ENCODE measurements at regions not wholly inside any gene's neighbourhood (a gene's known extent, or its start where the extent isn't known, plus 50 kb on each side); places are given as distances from the start of the nearest gene placed in this dataset.

GRCh38 chrX:94545722-94546121 is 871.7 kb downstream of the FAM133A start:
- no peak for ATAC-seq (ENCODE audit: insufficient read depth, low FRiP score)
- TF ChIP-seq CTCF (IDR thresholded peaks at IDR 0.05; ENCODE audit: control extremely low read depth, extremely low read depth) = no peak
- Histone ChIP-seq H3K27me3 (ENCODE audit: control insufficient read depth in 3 of 3, insufficient read depth in 3 of 3, low read length in 2 of 3) (no peaks in the 10 kb centered on the region), H3K9ac (ENCODE audit: insufficient read depth in 1 of 2, low read length in 2 of 2) (no peak overlapping the region), H3K27ac (ENCODE audit: low read depth in 1 of 2, low read length in 1 of 2) (no peak overlapping the region), H3K4me1 (ENCODE audit: control insufficient read depth in 5 of 5, insufficient read depth in 5 of 5, low read length in 5 of 5) (no peaks in the 10 kb centered on the region), H3K9me3 (ENCODE audit: control insufficient read depth in 4 of 4, insufficient read depth in 3 of 4, low read length in 3 of 4) (no peaks in the 10 kb centered on the region), H3K4me3 (no peak overlapping the region), H3K36me3 (ENCODE audit: control insufficient read depth in 4 of 4, insufficient read depth in 4 of 4, low read length in 4 of 4) (no peaks in the 10 kb centered on the region)
- peak in 2 of 3 donors; percentile 0 to 1 for DNase-seq
- 37 to 53% methylated on average over 2 of the region's 2 CpGs for WGBS, 2 donors

DNA sequence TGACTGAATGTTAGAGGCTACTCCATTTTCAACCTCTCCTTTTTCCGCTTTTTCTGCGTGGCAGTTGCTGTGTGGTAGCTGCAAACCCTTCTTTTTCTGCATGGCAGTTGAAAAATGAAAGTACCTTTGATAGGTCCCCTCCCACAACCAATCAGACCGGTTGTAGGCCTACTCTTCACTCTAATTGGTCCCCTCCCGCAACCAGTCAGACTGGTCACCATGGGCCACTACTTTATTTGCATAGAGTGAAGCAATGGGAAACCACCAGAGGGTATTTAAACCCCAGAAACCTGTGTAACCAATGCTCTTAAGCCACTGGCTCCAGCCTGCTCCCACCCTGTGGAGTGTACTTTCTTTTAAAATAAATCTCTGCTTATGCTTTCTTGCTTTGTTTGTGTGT is 877.8 kb downstream of the FAM133A start:
- H3K36me3 ChIP-seq (ENCODE audit: control insufficient read depth in 4 of 4, insufficient read depth in 4 of 4, low read length in 4 of 4) = no peaks in the 10 kb centered on the region
- H3K27me3 ChIP-seq (ENCODE audit: control insufficient read depth in 3 of 3, insufficient read depth in 3 of 3, low read length in 2 of 3) = no peaks in the 10 kb centered on the region
- WGBS, 2 donors = 81 to 85% methylated on average over 4 of the region's 4 CpGs
- ATAC-seq (ENCODE audit: insufficient read depth, low FRiP score) (no peak), DNase-seq (no peak)
- no peak overlapping the region for H3K4me3 ChIP-seq
- H3K4me1 ChIP-seq (ENCODE audit: control insufficient read depth in 5 of 5, insufficient read depth in 5 of 5, low read length in 5 of 5) = no peaks in the 10 kb centered on the region
- H3K27ac ChIP-seq (ENCODE audit: low read depth in 1 of 2, low read length in 1 of 2) = no peak overlapping the region
- no peak overlapping the region for H3K9ac ChIP-seq (ENCODE audit: insufficient read depth in 1 of 2, low read length in 2 of 2)
- no peak for TF ChIP-seq CTCF (IDR thresholded peaks at IDR 0.05; ENCODE audit: control extremely low read depth, extremely low read depth)
- H3K9me3 ChIP-seq (ENCODE audit: control insufficient read depth in 4 of 4, insufficient read depth in 3 of 4, low read length in 3 of 4) = no peaks in the 10 kb centered on the region

DNA sequence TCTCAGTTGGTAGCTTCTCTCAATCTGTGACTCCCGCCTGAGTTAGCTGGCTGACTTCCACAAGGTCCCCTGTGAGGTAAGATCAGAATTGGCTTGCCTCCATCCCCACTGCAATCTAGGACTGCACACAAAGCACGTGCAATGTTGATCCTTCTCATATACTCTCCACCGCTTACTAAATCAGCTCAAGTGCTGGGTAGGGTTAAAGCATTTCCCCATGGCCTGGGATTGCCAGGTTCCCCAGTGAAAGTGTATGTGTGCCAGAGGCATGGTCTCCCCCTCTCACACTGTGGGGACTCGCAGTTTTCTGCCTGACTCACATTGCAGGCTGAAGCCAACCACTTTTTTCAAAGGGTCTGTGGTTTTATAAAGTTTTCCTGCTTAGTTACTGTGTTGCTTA is 886.9 kb downstream of the FAM133A start:
- H3K9me3 ChIP-seq (ENCODE audit: control insufficient read depth in 4 of 4, insufficient read depth in 3 of 4, low read length in 3 of 4) = peaks cover 0 to 2% (median under 1%) of the 10 kb centered on the region in 4 donors
- no peaks in the 10 kb centered on the region for H3K4me1 ChIP-seq (ENCODE audit: control insufficient read depth in 5 of 5, insufficient read depth in 5 of 5, low read length in 5 of 5)
- H3K27ac ChIP-seq (ENCODE audit: low read depth in 1 of 2, low read length in 1 of 2) = no peak overlapping the region
- WGBS, 2 donors = 51 to 70% methylated on average over 4 of the region's 4 CpGs
- no peak overlapping the region for H3K9ac ChIP-seq (ENCODE audit: insufficient read depth in 1 of 2, low read length in 2 of 2)
- no peak for ATAC-seq (ENCODE audit: insufficient read depth, low FRiP score)
- no peak overlapping the region for H3K4me3 ChIP-seq
- no peaks in the 10 kb centered on the region for H3K27me3 ChIP-seq (ENCODE audit: control insufficient read depth in 3 of 3, insufficient read depth in 3 of 3, low read length in 2 of 3)
- peak in 1 of 3 donors; percentile 17 for DNase-seq
- TF ChIP-seq CTCF (IDR thresholded peaks at IDR 0.05; ENCODE audit: control extremely low read depth, extremely low read depth) = no peak
- H3K36me3 ChIP-seq (ENCODE audit: control insufficient read depth in 4 of 4, insufficient read depth in 4 of 4, low read length in 4 of 4) = no peaks in the 10 kb centered on the region

DNA sequence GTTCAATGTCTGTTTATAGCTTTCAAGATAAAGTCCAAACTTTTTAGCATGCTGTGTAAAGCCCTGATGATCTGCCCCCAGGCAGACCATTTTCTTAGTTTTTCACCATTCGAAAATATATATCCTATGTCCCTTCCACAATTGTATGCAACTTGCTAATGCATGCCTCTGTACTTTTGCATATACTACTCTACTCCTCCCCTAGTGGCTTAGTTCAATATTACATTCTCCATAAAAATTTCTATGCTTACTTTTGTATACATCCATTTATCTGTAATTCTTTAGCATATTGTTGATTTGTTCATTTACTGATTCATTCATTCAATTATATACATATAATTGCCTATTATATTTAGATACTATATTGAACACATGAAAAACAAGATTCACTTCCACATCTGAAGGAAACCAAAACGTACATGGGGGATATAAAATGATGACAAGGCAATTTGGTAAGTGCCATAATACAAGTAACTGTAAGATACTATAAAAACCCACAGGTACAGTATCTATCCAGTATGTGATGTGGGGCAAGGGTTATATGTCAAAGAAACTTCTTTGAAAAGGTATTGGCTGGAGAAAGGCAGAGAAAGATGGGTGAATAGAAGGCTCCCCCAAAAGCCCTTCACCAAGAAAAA is 902.5 kb downstream of the FAM133A start:
- 55 to 61% methylated on average over 2 of the region's 2 CpGs for WGBS, 2 donors
- no peaks in the 10 kb centered on the region for H3K36me3 ChIP-seq (ENCODE audit: control insufficient read depth in 4 of 4, insufficient read depth in 4 of 4, low read length in 4 of 4)
- peaks cover 0 to 2% (median 0%) of the 10 kb centered on the region in 4 donors for H3K9me3 ChIP-seq (ENCODE audit: control insufficient read depth in 4 of 4, insufficient read depth in 3 of 4, low read length in 3 of 4)
- no peak overlapping the region for H3K9ac ChIP-seq (ENCODE audit: insufficient read depth in 1 of 2, low read length in 2 of 2)
- no peak overlapping the region for H3K4me3 ChIP-seq
- ATAC-seq (ENCODE audit: insufficient read depth, low FRiP score) (no peak), DNase-seq (no peak)
- no peak overlapping the region for H3K27ac ChIP-seq (ENCODE audit: low read depth in 1 of 2, low read length in 1 of 2)
- peaks cover 0 to 2% (median 0%) of the 10 kb centered on the region in 3 donors for H3K27me3 ChIP-seq (ENCODE audit: control insufficient read depth in 3 of 3, insufficient read depth in 3 of 3, low read length in 2 of 3)
- no peaks in the 10 kb centered on the region for H3K4me1 ChIP-seq (ENCODE audit: control insufficient read depth in 5 of 5, insufficient read depth in 5 of 5, low read length in 5 of 5)
- TF ChIP-seq CTCF (IDR thresholded peaks at IDR 0.05; ENCODE audit: control extremely low read depth, extremely low read depth) = no peak

Data from lung (tissue), 11 donors.